SJSA1 (cell line): ENCODE measurements at regions not wholly inside any gene's neighbourhood (a gene's known extent, or its start where the extent isn't known, plus 50 kb on each side); places are given as distances from the start of the nearest gene placed in this dataset.
"Not testable (repeated sequence)": the region's sequence is repeated elsewhere in the genome, so short reads cannot be mapped to it uniquely, and the experiment has no call there.

Experiments
- DNase-seq, 2 experiments: peaks; one replicate each; pipeline ENCODE4 v3.0.0-alpha.2; 2015 to 2020; ENCODE audit warnings: low spot score in 2 of 2, low read depth in 1 of 2
- H3K27ac ChIP-seq: fragments of 250-450 bp; sonication (Bioruptor Pico); 2 replicates; pipeline ENCODE4 v1.5.1; 2020; ENCODE audit warnings: mild to moderate bottlenecking, moderate library complexity
- H3K27me3 ChIP-seq: fragments of 250-450 bp; sonication (Bioruptor Pico); replicated peaks from 2 replicates; pipeline ENCODE4 v1.5.1; 2020; ENCODE audit warnings: mild to moderate bottlenecking, moderate library complexity
- H3K36me3 ChIP-seq: fragments of 250-450 bp; sonication (Bioruptor Pico); 2 replicates; pipeline ENCODE4 v1.5.1; 2020; ENCODE audit warnings: mild to moderate bottlenecking
- H3K4me1 ChIP-seq: fragments of 250-450 bp; sonication (Bioruptor Pico); replicated peaks from 2 replicates; pipeline ENCODE4 v1.6.1; 2021; ENCODE audit warnings: mild to moderate bottlenecking
- H3K4me3 ChIP-seq: fragments of 250-450 bp; sonication (Bioruptor Pico); 2 replicates; pipeline ENCODE4 v1.5.1; 2020; ENCODE audit warnings: mild to moderate bottlenecking
- H3K9me3 ChIP-seq: fragments of 250-450 bp; sonication (Bioruptor Pico); replicated peaks from 2 replicates; pipeline ENCODE4 v1.5.1; 2020; ENCODE audit warnings: mild to moderate bottlenecking

DNA sequence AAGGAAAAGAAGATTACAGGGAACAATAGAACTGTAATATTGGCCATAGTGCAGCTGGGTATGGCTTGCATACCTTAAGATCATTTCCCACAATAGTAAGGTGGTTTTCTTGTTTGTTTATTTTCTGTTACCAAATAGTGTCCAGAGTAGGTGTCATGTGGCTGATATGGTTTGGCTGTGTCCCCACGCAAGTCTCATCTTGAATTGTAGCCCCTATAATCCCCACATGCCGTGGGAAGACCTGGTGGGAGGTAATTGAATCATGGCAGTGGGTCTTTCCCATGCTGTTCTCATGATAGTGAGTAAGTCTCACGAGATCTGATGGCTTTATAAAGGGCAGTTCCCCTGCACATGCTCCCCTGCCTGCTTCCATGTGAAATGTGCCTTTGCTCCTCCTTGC lies 190.1 kb downstream of the ICOS start:
- Histone ChIP-seq H3K4me1 (no peaks in the 10 kb centered on the region), H3K27ac (no peak overlapping the region), H3K9me3 (no peaks in the 10 kb centered on the region), H3K36me3 (no peaks in the 10 kb centered on the region), H3K27me3 (no peaks in the 10 kb centered on the region), H3K4me3 (no peak overlapping the region)
- DNase-seq = no peak

DNA sequence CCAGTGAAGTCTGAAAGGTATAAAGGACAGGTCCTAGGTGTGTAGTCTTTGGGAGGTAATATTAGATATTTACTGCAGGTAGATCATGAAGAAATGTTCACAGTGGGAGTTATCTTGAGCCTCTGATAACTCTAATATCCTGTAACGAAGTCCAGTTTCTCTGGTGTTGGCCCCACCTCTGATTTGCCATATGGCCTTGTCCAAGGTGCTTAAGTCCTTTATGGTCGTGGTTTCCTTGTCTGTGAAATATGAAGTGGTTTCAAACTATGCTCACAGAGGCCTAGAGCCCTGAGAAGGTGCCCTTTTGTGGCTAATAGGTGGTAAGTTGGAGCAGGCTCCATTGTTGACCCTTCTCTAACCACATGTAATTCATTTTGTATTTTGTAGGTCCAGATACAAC lies 190.7 kb downstream of the ICOS start:
- H3K27ac ChIP-seq = no peak overlapping the region
- DNase-seq = no peak
- H3K4me1 ChIP-seq = no peaks in the 10 kb centered on the region
- H3K36me3 ChIP-seq = no peaks in the 10 kb centered on the region
- H3K4me3 ChIP-seq = no peak overlapping the region
- peaks cover 5% of the 10 kb centered on the region; the same call in 1 of the 2 replicates for H3K27me3 ChIP-seq
- H3K9me3 ChIP-seq = no peaks in the 10 kb centered on the region

DNA sequence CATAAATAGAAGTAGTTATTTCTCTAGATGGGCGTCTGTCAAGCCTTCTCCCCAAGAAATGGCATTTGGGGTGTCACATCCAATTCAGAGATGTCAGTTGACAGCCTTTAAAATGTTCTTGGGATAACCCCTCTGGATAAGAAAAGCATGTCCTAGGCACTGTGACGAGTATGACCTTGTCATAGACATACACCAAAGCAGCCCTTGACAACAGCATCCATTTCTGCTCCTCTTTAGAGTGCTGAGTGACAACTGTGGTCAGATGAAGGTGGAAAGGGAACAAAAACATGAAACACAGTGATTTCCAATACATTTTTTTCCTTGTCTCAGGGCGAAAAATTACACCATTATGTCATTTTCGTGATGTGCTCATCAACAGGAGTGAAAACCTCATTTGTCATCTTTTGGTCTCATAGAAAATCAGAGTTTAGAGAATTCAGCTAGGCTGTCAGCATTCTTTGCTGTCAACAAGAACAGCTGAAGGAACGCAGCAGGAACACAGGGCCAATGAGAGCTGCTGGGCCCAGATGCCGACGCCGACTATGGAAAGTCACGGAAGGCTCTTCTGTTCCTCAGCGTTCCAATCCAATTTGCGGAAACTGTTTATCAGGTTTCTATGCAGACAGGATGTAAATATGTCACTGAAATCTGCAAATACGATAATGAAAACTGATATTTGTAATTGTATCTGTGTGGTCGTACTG lies 193.2 kb downstream of the ICOS start:
- Histone ChIP-seq H3K9me3 (no peaks in the 10 kb centered on the region), H3K27me3 (peaks cover 7% of the 10 kb centered on the region; the same call in 1 of the 2 replicates), H3K4me1 (no peaks in the 10 kb centered on the region), H3K27ac (no peak overlapping the region), H3K36me3 (no peaks in the 10 kb centered on the region), H3K4me3 (no peak overlapping the region)
- DNase-seq = no peak

DNA sequence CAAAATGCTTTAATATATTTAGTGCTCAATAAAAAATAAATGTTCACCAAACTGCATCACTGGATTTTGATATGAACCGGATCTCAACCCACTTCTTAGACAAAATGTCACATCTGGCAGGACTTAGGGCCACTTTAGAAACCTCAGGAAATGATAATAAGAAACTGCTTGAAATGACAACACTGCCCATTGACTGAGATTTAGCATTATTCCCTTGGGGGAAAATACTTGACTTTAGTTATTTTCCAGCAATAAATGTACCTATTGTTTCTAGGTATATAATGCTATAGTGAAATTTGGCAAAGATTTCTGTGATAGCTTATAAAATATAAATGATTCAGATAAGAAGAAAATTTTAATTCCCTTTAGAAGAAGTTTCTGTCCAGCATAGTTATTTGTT lies 195.1 kb downstream of the ICOS start:
- peaks cover 7% of the 10 kb centered on the region; the same call in 1 of the 2 replicates for H3K27me3 ChIP-seq
- H3K27ac ChIP-seq = no peak overlapping the region
- DNase-seq = no peak
- H3K4me1 ChIP-seq = no peaks in the 10 kb centered on the region
- H3K9me3 ChIP-seq = no peaks in the 10 kb centered on the region
- no peak overlapping the region for H3K4me3 ChIP-seq
- H3K36me3 ChIP-seq = no peaks in the 10 kb centered on the region

DNA sequence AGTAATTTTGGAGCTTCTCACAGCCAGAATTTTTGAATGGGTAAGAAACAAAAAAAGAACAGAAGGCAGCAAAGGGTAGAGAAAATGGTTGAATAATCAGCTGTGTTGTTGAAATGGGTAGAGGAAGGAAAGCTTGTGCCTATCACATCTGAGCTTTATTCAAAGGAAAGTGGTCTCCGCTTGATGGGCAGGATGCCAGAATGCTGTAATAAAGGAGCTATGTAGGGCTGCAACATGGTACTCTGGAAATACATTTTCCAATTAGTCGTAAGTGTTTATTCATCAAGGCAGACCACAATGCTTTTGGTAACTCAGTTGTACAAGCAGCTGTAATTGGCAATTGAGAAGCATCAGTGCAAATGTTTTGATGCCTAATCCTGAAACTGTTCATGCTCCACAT lies 196.9 kb downstream of the ICOS start:
- Histone ChIP-seq H3K4me1 (0 out of 2 replicates have a peak, but pooled peaks cover 4% of the 10 kb centered on the region), H3K27ac (no peak overlapping the region), H3K9me3 (no peaks in the 10 kb centered on the region), H3K4me3 (no peak overlapping the region), H3K27me3 (peaks cover 7% of the 10 kb centered on the region; the same call in 1 of the 2 replicates), H3K36me3 (no peaks in the 10 kb centered on the region)
- no peak for DNase-seq

DNA sequence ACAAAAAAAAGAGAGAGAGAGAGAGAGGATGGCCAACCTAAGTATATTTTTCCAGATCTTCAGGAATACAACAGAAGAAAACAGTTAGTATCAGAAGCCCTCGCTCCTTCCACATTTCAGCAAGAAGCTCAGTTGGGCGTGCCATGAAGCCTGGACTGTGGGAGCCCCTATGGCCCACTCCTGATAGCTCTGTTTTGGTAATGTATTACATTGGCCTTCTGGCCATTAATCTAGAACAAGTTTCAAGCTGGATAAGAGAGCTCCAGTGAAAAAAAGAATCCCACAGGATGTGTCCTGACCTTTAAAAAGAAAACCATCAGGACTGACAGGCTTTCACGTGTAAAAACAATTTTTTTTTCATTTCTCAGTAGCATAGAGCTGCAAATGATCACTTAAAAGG lies 197.9 kb downstream of the ICOS start:
- Histone ChIP-seq H3K27ac (no peak overlapping the region), H3K4me1 (0 out of 2 replicates have a peak, but pooled peaks cover 4% of the 10 kb centered on the region), H3K27me3 (peaks cover 7% of the 10 kb centered on the region; the same call in 1 of the 2 replicates), H3K9me3 (no peaks in the 10 kb centered on the region), H3K36me3 (no peaks in the 10 kb centered on the region), H3K4me3 (no peak overlapping the region)
- no peak for DNase-seq

DNA sequence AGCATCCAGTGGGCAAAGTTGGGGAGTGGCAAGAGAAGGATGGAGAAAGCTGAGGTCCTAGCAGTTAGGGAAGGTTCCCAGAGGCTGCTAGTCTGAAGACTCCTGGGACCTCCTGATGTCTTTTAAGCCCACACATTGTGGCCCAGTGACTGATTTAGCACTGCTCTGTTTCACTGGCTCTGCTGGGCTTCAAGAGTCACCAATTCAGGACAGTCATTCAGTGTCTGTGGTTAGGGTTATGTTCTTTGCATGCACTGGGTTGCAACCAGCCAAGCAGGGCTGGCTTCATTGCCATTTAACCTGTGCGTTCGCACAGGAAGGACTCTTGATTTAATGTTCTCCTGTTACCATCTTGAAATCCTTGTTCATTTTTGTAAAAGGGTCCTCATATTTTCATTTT lies 199.2 kb downstream of the ICOS start:
- H3K27me3 ChIP-seq = peaks cover 7% of the 10 kb centered on the region; the same call in 1 of the 2 replicates
- H3K4me3 ChIP-seq = no peak overlapping the region
- H3K4me1 ChIP-seq = 0 out of 2 replicates have a peak, but pooled peaks cover 4% of the 10 kb centered on the region
- H3K9me3 ChIP-seq = no peaks in the 10 kb centered on the region
- DNase-seq = no peak
- H3K27ac ChIP-seq = no peak overlapping the region
- no peaks in the 10 kb centered on the region for H3K36me3 ChIP-seq

DNA sequence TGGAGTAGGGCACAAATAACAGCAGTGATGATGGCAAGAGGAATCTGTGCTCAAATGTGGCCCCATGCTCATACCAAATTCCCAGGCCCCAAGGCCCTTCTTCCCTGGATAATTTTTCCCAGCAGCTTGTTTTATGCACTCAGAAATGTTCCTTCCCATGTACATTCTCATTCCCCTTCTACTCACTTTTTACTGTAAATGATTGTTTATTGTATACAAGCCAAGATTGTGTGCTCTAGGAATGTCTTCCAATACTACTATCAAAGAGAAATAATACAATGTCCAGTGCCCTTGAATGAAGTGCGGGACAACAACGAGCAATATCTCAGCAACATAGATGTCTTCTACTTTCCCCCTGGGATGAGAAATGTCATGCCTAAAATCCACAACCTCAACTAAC lies 201.6 kb downstream of the ICOS start:
- Histone ChIP-seq H3K27me3 (no peaks in the 10 kb centered on the region), H3K36me3 (no peaks in the 10 kb centered on the region), H3K4me1 (0 out of 2 replicates have a peak, but pooled peaks cover 4% of the 10 kb centered on the region), H3K27ac (no peak overlapping the region), H3K9me3 (no peaks in the 10 kb centered on the region), H3K4me3 (no peak overlapping the region)
- DNase-seq = no peak

DNA sequence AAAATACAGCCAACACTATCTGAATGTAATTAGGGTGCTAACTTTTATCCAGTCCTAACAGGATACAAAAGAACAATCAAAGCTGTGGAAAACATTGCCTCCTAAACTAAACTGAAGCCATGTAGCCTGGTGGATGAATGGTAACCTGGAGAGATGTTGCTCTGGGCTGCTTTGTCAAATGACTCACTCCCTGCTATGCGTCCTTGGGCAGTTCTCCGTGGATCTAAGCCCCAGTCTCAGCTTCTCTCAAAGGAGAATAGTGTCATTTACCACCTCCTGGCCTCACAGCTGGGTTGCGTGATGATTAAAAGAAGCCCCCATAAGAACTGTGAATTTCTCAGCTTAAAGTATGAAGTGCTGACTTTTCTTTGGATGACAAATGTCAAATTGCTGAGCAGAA lies 203.7 kb downstream of the ICOS start:
- H3K4me1 ChIP-seq = 0 out of 2 replicates have a peak, but pooled peaks cover 4% of the 10 kb centered on the region
- DNase-seq = no peak
- no peak overlapping the region for H3K4me3 ChIP-seq
- H3K9me3 ChIP-seq = no peaks in the 10 kb centered on the region
- no peaks in the 10 kb centered on the region for H3K36me3 ChIP-seq
- H3K27me3 ChIP-seq = no peaks in the 10 kb centered on the region
- H3K27ac ChIP-seq = no peak overlapping the region

DNA sequence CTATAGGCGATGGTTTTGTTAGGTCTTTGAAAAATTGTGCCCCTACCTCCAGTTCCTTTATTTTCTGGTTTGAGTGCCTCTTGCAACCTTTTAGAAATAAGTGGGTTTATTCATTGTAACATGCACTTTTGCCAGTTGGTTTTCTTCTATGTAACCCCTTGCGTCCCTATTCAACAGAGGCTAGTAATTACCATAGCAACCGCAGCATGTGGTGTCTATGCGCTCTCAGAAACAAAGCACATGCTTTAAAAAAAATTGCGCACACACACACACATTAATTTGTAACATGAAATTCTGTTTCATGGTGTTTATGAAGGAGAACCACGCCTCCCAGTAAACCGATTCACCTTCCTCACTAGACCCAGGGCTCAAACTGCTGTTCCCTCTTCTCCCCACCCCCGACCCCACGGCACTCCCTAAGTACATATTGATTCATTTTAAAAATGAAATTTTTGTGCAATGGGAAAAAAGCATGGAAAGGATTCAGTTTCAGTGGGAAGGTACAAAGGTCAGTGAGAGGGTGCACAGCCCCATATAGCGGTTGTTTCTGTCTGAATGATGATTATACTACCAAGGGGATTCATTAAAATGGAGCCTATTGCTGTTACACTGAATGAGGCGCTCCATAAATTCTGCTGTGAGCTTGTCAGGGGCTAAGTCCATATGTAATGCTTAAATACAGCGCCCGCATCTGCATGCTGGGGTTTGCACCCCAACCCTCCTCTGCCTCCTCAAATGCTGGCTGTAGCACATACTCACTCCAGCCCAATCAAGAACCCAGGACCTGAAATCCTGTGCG lies 206.9 kb downstream of the ICOS start:
- no peaks in the 10 kb centered on the region for H3K27me3 ChIP-seq
- H3K36me3 ChIP-seq = no peaks in the 10 kb centered on the region
- no peaks in the 10 kb centered on the region for H3K9me3 ChIP-seq
- no peak for DNase-seq
- H3K4me1 ChIP-seq = no peaks in the 10 kb centered on the region
- no peak overlapping the region for H3K4me3 ChIP-seq
- H3K27ac ChIP-seq = no peak overlapping the region

DNA sequence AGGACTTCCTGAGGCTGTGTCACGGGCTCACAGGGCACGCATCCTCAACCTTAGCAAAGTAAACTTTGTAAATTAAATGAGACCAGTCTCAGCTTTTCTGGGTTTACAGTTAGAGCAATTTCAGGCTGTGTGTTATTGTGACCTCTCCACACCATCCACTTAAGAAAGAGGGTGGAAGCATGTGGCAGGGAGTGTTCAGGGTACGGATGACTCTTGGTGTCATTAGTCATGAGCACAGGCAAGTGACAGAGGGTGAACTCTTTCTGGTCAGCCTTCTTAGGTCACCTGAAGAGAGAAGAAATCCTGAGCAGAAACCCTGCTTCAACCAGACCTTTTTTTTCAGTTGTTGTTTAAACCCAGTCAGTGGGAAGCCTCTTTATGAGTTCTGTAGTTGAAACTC lies 207.9 kb downstream of the ICOS start:
- H3K27me3 ChIP-seq = no peaks in the 10 kb centered on the region
- H3K9me3 ChIP-seq = no peaks in the 10 kb centered on the region

DNA sequence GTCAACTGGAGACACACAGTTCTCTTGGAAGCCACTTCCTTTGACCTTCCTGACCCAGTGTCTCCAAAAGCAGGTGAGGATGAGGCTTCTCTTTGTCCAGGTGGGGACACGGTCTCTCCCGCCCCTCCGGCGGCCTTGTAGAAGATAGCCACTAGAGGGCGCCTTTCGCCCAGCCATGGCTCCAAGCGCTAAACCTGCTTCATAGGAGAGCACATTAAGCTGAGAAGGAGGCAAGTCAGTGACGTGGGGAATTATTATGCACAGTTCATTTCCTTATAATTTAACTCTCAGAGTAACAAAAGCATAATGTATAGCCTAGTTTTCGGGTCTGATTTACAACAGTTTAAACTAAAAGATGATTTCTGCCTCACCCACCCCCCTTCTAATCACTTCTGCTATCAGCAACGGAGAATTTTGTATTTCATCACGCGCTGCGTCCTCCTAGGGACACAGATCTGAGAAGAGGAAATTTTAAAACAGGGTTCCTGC lies 208.7 kb downstream of the ICOS start:
- Histone ChIP-seq H3K4me3 (no peak overlapping the region), H3K27ac (no peak overlapping the region), H3K27me3 (no peaks in the 10 kb centered on the region), H3K4me1 (no peaks in the 10 kb centered on the region), H3K9me3 (no peaks in the 10 kb centered on the region), H3K36me3 (no peaks in the 10 kb centered on the region)
- peak; percentile 64 to 66 for DNase-seq

More for the DNA sequence above, 207.9 kb downstream of the ICOS start:
- H3K36me3 ChIP-seq = no peaks in the 10 kb centered on the region
- H3K27ac ChIP-seq = no peak overlapping the region
- no peaks in the 10 kb centered on the region for H3K4me1 ChIP-seq
- DNase-seq = no peak
- no peak overlapping the region for H3K4me3 ChIP-seq

DNA sequence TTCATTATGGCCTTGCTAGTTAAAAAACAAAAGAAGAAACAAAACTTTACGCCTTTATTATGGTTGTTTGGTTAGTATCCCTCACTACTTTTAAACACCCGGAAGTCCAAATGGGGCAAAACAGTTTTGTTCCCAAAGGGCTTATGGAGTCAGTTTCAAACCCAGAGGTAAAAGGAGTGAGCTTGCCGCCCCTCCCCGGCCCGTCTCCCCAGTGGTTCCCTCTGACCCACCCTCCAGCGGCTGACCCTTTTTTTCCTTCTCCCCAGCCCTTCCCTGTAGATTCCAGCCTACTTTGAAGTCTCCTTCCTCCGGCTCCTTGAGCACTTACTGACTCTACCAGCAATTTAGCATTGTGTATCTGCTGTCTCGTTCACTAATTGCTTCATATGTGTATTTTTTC lies 209.2 kb downstream of the ICOS start:
- Histone ChIP-seq H3K9me3 (no peaks in the 10 kb centered on the region), H3K27me3 (no peaks in the 10 kb centered on the region), H3K36me3 (no peaks in the 10 kb centered on the region), H3K27ac (no peak overlapping the region), H3K4me3 (no peak overlapping the region), H3K4me1 (no peaks in the 10 kb centered on the region)
- DNase-seq = no peak

DNA sequence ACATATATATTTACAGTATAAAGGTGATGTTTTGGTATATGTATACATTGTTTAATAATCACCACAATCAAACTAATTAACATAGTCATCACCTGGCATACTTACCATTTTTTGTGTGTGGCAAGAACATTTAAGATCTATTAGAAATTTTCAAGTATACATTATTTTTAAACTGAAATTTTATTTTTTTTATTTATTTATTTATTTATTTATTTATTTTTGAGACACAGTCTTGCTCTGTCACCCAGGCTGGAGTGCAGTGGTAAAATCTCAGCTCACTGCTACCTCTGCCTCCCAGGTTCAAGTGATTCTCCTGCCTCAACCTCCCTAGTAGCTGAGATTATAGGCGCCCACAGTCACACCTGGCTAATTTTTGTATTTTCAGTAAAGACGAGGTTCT lies 210.5 kb downstream of the ICOS start:
- not testable (repeated sequence) for H3K4me3 ChIP-seq, H3K27me3 ChIP-seq, H3K27ac ChIP-seq, H3K9me3 ChIP-seq, H3K4me1 ChIP-seq, DNase-seq, H3K36me3 ChIP-seq
